Thymus (tissue), 11 donors: ENCODE measurements at regions not wholly inside any gene's neighbourhood (a gene's known extent, or its start where the extent isn't known, plus 50 kb on each side); places are given as distances from the start of the nearest gene placed in this dataset.
A peak's percentile ranks its signal among the peaks of the same experiment; 100 is the strongest.

Source experiments
- DNase-seq, 9 donors: peaks; one replicate each; pipeline ENCODE4 v3.0.0-alpha.2; 2013; ENCODE audit warnings: low spot score in 9 of 9, low read depth in 6 of 9, missing footprints in 1 of 9
- H3K27ac ChIP-seq, 2 donors: one replicate each; pipeline ENCODE4 v1.5.1; 2013; ENCODE audit warnings: control low read depth in 1 of 2, low read depth in 1 of 2, low read length in 1 of 2, mild to moderate bottlenecking in 1 of 2, moderate library complexity in 1 of 2
- H3K27me3 ChIP-seq, 2 donors: one replicate each; pipeline ENCODE4 v1.5.1; 2013; ENCODE audit warnings: low read length in 1 of 2; ENCODE audit not compliant: control insufficient read depth in 2 of 2, insufficient read depth in 1 of 2
- H3K36me3 ChIP-seq, 2 donors: one replicate each; pipeline ENCODE4 v1.5.1; 2013; ENCODE audit warnings: low read length in 1 of 2, mild to moderate bottlenecking in 1 of 2, moderate library complexity in 1 of 2; ENCODE audit not compliant: control insufficient read depth in 2 of 2, insufficient read depth in 2 of 2
- H3K4me1 ChIP-seq, 2 donors: one replicate each; pipeline ENCODE4 v1.5.1; 2013; ENCODE audit warnings: low read length in 2 of 2; ENCODE audit not compliant: control insufficient read depth in 2 of 2, insufficient read depth in 2 of 2
- H3K4me3 ChIP-seq, 2 donors: one replicate each; pipeline ENCODE4 v1.5.1; 2013; ENCODE audit warnings: low read length in 2 of 2, control low read depth in 1 of 2, mild to moderate bottlenecking in 1 of 2
- H3K9me3 ChIP-seq, 2 donors: one replicate each; pipeline ENCODE4 v1.5.1; 2013; ENCODE audit warnings: low read length in 1 of 2, mild to moderate bottlenecking in 1 of 2; ENCODE audit not compliant: control insufficient read depth in 2 of 2, insufficient read depth in 1 of 2
- WGBS: extraction: QIAGEN DNeasy Blood & Tissue Kit; methylation state at CpG from one replicate; pipeline ENCODE4 v1.1.7; 2013; 5-methylcytosine and 5-hydroxymethylcytosine counted together
- donor health status: healthy.

DNA sequence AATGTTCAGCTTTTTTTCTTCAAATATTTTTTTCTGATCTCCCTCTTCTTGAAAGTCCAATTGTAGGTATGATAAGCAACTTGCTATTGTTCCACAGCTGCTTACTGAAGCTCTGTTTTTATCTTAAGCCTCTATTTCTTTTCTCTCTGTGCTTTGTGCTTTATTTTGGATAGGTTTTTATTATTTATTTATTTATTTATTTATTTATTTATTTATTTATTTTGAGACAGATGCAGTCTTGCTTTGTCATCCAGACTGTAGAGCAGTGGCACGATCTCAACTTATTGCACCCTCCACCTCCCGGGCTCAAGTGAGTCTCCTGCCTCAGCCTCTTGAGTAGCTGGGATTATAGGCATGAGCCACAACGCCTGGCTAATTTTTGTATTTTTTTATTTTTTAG, 199.4 kb downstream of the KLF12 start:
- no peak for DNase-seq
- no peak overlapping the region for H3K27ac ChIP-seq
- peaks cover 0 to 7% of the 10 kb centered on the region in 2 donors for H3K36me3 ChIP-seq
- 98% methylated on average over 3 of the region's 3 CpGs for WGBS
- H3K4me3 ChIP-seq: no peak overlapping the region
- no peaks in the 10 kb centered on the region for H3K9me3 ChIP-seq
- no peaks in the 10 kb centered on the region for H3K27me3 ChIP-seq
- peaks cover under 1 to 4% of the 10 kb centered on the region in 2 donors for H3K4me1 ChIP-seq

DNA sequence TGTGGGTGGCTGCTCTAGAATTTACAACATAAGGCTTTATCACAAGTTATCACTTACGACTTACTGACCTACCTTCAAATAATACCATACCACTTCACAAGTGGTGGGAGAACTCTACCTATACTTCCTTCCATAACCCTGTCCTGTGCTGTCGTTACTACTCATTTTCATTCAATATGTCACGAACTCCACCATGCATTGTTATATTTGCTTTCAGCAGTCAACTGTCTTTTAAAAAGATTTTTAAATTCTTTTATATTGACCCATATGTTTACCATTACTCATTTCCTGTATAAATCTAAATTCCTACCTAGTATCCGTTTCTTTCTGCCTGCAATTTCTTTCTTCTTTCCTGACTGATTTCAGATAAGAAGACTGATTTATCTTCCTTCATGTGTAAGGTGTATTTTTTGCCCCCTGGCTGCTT, 200.0 kb downstream of the KLF12 start:
- H3K9me3 ChIP-seq: no peaks in the 10 kb centered on the region
- DNase-seq: no peak
- 90% methylated on average over 4 of the region's 4 CpGs for WGBS
- H3K27ac ChIP-seq: no peak overlapping the region
- H3K27me3 ChIP-seq: no peaks in the 10 kb centered on the region
- no peaks in the 10 kb centered on the region for H3K4me1 ChIP-seq
- H3K4me3 ChIP-seq: no peak overlapping the region
- peaks cover 0 to 7% of the 10 kb centered on the region in 2 donors for H3K36me3 ChIP-seq

DNA sequence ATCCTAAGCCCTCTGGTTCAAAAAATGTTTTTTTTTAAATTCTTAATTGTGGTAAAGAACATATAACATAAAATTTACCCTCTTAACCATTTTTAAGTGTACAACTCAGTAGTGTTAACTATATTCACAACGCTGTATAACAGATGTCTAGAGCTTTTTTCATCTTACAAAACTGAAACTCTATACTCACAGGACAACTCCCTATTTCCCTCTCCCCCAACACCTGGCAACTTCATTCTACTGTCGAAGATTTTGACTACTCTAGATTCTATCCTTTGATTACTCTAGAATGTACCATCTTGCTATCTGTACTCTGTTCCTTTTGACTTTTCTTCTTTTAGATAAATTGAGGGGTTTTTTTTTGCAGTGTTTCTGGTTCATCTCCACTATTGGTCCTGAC, 200.4 kb downstream of the KLF12 start:
- WGBS: 65% methylated on average over 2 of the region's 2 CpGs
- Histone ChIP-seq H3K36me3 (peaks cover 0 to 5% of the 10 kb centered on the region in 2 donors), H3K4me1 (no peaks in the 10 kb centered on the region), H3K27ac (no peak overlapping the region), H3K4me3 (no peak overlapping the region), H3K9me3 (no peaks in the 10 kb centered on the region), H3K27me3 (no peaks in the 10 kb centered on the region)
- peak in 1 of 9 donors; percentile 29 for DNase-seq

DNA sequence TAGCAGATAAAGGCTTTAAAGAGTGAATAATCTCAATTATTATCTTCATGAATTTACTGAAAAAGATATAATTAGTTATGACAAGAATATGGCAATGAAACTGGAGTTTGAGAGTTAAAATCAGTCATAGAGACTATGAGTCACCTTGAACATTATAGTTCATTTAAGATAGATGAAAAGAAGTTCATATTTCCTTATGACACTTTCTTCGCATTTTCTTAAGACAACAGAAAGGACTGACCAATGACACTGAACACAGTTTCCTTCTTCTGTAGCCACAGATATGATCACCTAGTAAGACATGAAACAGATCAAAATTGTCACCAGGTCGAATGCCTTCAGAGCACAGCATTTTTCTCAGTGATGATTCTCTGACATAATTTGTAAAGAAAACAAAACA, 202.1 kb downstream of the KLF12 start:
- no peak for DNase-seq
- Histone ChIP-seq H3K36me3 (no peaks in the 10 kb centered on the region), H3K27ac (no peak overlapping the region), H3K9me3 (no peaks in the 10 kb centered on the region), H3K4me1 (no peaks in the 10 kb centered on the region), H3K27me3 (no peaks in the 10 kb centered on the region), H3K4me3 (no peak overlapping the region)
- WGBS: 91% methylated on average over 2 of the region's 2 CpGs

DNA sequence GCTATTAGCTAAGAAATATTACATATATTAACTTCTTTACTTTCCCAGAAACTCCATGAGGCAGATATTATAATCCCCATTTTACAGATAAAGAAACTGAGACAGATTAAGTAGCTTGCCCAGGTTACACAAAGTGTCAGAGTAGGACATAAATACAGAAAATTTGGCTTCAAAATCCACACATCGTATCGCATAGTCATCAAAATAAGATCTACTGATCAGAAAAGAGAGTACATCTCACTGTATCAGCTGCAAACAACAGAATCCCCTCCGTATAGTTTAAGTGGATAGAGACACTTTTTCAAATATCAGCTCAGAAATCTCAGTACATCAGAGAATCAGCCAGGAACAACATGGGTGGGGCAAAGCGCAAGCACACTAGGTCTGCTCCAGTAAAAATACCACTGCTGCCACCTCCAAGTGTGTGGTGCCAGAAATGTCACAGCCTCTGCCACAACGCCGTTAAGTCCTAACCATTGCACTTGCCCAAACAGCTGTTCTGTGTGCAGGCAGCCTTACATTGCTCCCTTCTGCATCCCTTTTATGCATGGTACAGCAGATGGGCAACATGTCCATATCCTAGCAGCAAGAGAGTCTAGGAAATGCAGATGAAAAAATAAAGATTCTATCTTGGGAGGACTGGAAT, 204.8 kb downstream of the KLF12 start:
- DNase-seq: no peak
- no peak overlapping the region for H3K27ac ChIP-seq
- H3K36me3 ChIP-seq: no peaks in the 10 kb centered on the region
- no peak overlapping the region for H3K4me3 ChIP-seq
- H3K4me1 ChIP-seq: no peaks in the 10 kb centered on the region
- no peaks in the 10 kb centered on the region for H3K27me3 ChIP-seq
- no peaks in the 10 kb centered on the region for H3K9me3 ChIP-seq
- WGBS: 97% methylated on average over 6 of the region's 6 CpGs

DNA sequence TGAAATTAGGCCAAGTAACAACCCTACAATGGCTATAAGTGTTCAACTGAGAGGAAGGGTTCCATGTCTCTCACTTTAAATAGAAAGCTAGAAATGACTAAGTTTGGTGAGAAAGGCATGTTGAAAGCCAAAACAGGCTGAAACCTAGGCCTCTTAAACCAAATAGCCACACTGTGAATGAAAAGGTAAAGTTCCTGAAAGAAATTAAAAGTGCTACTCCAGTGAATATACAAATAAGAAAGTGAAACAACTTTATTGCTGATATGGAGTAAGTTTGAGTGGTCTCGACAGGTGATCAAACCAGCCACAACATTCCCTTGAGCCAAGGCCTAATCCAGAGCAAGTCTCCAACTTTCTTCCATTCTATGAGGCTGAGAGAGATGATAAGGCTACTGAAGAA, 209.6 kb downstream of the KLF12 start:
- Histone ChIP-seq H3K36me3 (no peaks in the 10 kb centered on the region), H3K4me1 (no peaks in the 10 kb centered on the region), H3K27me3 (no peaks in the 10 kb centered on the region), H3K4me3 (no peak overlapping the region), H3K9me3 (no peaks in the 10 kb centered on the region), H3K27ac (no peak overlapping the region)
- DNase-seq: no peak
- 97% methylated on average over 1 of the region's 1 CpG for WGBS

DNA sequence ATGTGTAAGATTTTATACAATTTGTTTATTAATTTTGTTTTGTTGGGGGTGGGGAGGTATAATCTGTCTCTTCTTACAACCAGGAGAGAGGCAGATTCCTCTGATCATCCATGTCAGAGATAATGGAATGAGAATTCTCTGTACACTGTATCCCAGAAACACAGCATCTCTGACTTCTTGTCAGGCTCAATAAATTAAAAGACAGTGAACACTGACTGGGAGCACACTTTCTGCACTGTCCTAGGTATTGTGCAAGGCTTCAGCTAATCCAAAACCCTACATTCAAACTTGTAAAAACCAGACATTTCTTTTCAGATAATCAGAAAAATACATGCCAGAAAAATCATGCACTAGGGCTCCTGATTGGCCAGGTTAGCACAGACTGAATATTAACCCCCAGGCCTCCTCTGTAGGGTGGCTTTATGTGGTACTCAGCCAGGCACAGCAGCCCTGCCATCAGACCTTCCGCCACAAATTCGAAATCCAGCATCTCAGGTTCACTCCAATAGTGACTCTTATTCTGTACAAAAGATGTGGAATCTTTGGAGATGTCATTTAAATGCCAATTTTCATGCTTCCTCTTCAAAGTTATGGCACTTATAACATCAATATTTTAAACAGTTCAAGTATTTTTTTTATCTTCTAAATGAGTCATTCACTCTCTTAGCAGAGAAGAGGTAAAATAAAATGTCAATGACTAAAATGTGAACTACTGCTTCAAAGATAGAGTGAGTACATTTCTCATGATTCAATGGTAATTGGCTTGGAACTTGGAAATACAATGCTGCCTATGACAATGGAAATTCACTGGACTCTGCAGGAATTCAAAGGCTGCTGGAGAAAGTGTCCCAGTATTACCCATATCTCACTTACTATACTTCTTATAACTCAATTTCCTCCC, 211.5 kb downstream of the KLF12 start:
- no peak overlapping the region for H3K4me3 ChIP-seq
- no peak overlapping the region for H3K27ac ChIP-seq
- no peaks in the 10 kb centered on the region for H3K27me3 ChIP-seq
- H3K9me3 ChIP-seq: no peaks in the 10 kb centered on the region
- H3K4me1 ChIP-seq: no peaks in the 10 kb centered on the region
- no peak for DNase-seq
- H3K36me3 ChIP-seq: no peaks in the 10 kb centered on the region
- WGBS: 95% methylated on average over 2 of the region's 2 CpGs

DNA sequence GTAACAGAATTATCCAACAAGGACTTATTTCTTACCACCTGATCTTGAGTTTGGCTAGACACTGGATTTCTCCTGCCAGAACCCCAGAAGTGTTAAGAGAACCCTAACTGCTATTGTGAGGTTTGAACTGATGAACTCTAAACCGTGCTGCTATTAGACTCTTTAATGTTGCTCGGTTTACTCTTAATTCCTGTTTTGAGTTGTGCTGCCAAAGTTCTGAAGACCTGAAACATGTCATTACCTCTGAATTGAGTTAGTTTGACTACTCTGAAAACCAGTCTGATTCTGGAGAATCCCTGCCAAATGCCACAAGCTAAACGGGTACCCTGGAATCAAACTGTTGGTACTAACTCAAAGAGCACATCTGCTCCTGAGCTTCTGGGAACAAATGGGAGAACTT, 215.5 kb downstream of the KLF12 start:
- no peaks in the 10 kb centered on the region for H3K9me3 ChIP-seq
- H3K4me3 ChIP-seq: no peak overlapping the region
- no peaks in the 10 kb centered on the region for H3K36me3 ChIP-seq
- no peaks in the 10 kb centered on the region for H3K27me3 ChIP-seq
- DNase-seq: no peak
- WGBS: 79% methylated on average over 3 of the region's 3 CpGs
- H3K27ac ChIP-seq: no peak overlapping the region
- H3K4me1 ChIP-seq: no peaks in the 10 kb centered on the region

DNA sequence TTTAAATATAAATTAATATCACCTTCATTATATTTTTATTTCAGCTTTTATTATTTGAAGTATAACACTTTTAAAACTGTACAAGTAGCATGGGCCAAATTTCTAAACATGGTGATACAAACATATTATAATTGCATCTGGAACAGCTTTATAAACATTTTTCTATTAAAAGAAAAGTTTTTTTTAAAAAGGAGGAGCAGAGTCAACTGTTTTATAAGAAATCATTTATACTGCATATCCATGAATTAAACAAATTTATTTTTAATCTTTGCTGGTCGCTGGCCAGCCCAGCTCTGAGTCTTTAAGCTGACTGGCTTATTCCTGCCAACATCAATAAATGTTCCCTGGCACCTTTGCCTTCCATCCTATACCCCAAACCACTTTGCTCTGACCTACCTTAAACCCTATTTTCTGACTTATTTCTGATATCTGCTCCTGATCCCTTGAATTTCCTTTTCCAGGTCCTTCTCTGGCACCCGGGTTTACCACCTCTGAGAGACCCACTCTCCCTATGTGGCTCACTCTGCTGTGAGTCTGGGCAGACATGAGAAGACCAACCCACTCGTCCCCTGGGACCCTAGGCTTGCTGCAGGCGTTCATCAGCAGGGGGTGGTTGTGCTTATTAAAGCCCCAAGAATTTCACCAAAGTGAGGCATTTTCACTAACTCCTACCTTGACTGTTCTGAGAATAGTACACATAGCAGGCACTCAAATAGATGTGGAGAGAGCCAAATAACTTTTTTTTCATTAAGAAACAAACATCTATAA, 220.3 kb downstream of the KLF12 start:
- WGBS: 91% methylated on average over 4 of the region's 4 CpGs
- Histone ChIP-seq H3K36me3 (no peaks in the 10 kb centered on the region), H3K27me3 (no peaks in the 10 kb centered on the region), H3K9me3 (no peaks in the 10 kb centered on the region), H3K27ac (no peak overlapping the region), H3K4me1 (no peaks in the 10 kb centered on the region), H3K4me3 (no peak overlapping the region)
- DNase-seq: no peak
